B cell (primary cell): ENCODE measurements at regions not wholly inside any gene's neighbourhood (a gene's known extent, or its start where the extent isn't known, plus 50 kb on each side); places are given as distances from the start of the nearest gene placed in this dataset.

Experiments
- EZH2 ChIP-seq: IDR thresholded peaks from 2 replicates; pipeline ENCODE4 v1.6.1; 2012; ENCODE audit warnings: borderline replicate concordance, low read depth, mild to moderate bottlenecking, moderate library complexity, low read length; ENCODE audit not compliant: insufficient read depth, poor library complexity, severe bottlenecking
- TF ChIP-seq, protein P1 (sequence below): fragments of 200-600 bp; IDR thresholded peaks from one replicate; pipeline ENCODE4 v1.8.0; 2022; ENCODE audit warnings: antibody characterized with exemption, mild to moderate bottlenecking

DNA sequence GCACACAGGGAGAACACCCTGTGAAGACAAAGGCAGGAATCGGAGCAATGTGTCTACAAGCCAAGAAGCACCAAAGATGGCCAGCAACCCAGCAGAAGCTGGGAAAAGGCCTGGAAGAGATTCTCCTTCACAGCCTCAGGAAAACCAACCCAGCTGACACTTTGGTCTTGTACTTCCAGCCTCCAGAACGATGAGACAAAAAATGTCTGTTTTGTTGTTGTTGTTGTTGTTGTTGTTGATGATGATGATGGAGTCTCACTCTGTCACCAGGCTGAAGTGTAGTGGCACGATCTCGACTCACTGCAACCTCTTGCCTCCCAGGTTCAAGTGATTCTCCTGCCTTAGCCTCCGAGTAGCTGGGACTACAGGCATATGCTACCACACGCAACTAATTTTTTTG is 157.3 kb downstream of the ETS2 start:
- TF ChIP-seq, protein P1, sequence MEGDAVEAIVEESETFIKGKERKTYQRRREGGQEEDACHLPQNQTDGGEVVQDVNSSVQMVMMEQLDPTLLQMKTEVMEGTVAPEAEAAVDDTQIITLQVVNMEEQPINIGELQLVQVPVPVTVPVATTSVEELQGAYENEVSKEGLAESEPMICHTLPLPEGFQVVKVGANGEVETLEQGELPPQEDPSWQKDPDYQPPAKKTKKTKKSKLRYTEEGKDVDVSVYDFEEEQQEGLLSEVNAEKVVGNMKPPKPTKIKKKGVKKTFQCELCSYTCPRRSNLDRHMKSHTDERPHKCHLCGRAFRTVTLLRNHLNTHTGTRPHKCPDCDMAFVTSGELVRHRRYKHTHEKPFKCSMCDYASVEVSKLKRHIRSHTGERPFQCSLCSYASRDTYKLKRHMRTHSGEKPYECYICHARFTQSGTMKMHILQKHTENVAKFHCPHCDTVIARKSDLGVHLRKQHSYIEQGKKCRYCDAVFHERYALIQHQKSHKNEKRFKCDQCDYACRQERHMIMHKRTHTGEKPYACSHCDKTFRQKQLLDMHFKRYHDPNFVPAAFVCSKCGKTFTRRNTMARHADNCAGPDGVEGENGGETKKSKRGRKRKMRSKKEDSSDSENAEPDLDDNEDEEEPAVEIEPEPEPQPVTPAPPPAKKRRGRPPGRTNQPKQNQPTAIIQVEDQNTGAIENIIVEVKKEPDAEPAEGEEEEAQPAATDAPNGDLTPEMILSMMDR, result no peak
- TF ChIP-seq EZH2, result no peak
